Hepatocyte (in vitro differentiated cells): ENCODE measurements at regions not wholly inside any gene's neighbourhood (a gene's known extent, or its start where the extent isn't known, plus 50 kb on each side); places are given as distances from the start of the nearest gene placed in this dataset.

Experiments used
- DNase-seq: peaks from one replicate; pipeline ENCODE4 v3.0.0-alpha.2; 2016; ENCODE audit warnings: low spot score
- H2AFZ ChIP-seq: fragments of 200-600 bp; sonication (generic); 2 replicates; pipeline ENCODE4 v1.6.0; 2016; ENCODE audit warnings: antibody characterized with exemption, mild to moderate bottlenecking
- H3K27ac ChIP-seq: fragments of 200-600 bp; sonication (generic); 2 replicates; pipeline ENCODE4 v1.5.1; 2016; ENCODE audit warnings: mild to moderate bottlenecking
- H3K27me3 ChIP-seq: fragments of 200-600 bp; sonication (generic); 2 replicates; pipeline ENCODE4 v1.6.1; 2016
- H3K36me3 ChIP-seq: fragments of 200-600 bp; sonication (generic); replicated peaks from 2 replicates; pipeline ENCODE4 v1.5.1; 2016; ENCODE audit warnings: low read depth; ENCODE audit not compliant: insufficient read depth
- H3K4me1 ChIP-seq: fragments of 200-600 bp; sonication (generic); 2 replicates; pipeline ENCODE4 v1.5.1; 2016; ENCODE audit warnings: mild to moderate bottlenecking, moderate library complexity; ENCODE audit not compliant: insufficient read depth
- H3K4me2 ChIP-seq: fragments of 200-600 bp; sonication (generic); 2 replicates; pipeline ENCODE4 v1.6.0; 2016
- H3K4me3 ChIP-seq: fragments of 200-600 bp; sonication (generic); 2 replicates; pipeline ENCODE4 v1.5.1; 2016; ENCODE audit warnings: mild to moderate bottlenecking
- H3K79me2 ChIP-seq: fragments of 200-600 bp; sonication (generic); 2 replicates; pipeline ENCODE4 v1.6.0; 2017; ENCODE audit warnings: mild to moderate bottlenecking
- H3K9me2 ChIP-seq: fragments of 200-600 bp; sonication (generic); replicated peaks from 2 replicates; pipeline ENCODE4 v1.6.0; 2017; ENCODE audit warnings: mild to moderate bottlenecking; ENCODE audit not compliant: insufficient read depth
- H3K9me3 ChIP-seq: fragments of 200-600 bp; sonication (generic); 2 replicates; pipeline ENCODE4 v1.5.1; 2016; ENCODE audit warnings: low read depth, mild to moderate bottlenecking
- H4K20me1 ChIP-seq: fragments of 200-600 bp; sonication (generic); 2 replicates; pipeline ENCODE4 v1.6.0; 2016; ENCODE audit warnings: mild to moderate bottlenecking; ENCODE audit not compliant: insufficient read depth, poor library complexity, severe bottlenecking
- CTCF ChIP-seq: fragments of 200-600 bp; sonication (generic); IDR thresholded peaks from 2 replicates; pipeline ENCODE4 v1.5.1; 2016; ENCODE audit warnings: antibody characterized with exemption, mild to moderate bottlenecking; ENCODE audit not compliant: poor library complexity
- EZH2 ChIP-seq: fragments of 200-600 bp; sonication (generic); IDR thresholded peaks from 2 replicates; pipeline ENCODE4 v1.6.1; 2016; ENCODE audit warnings: antibody characterized with exemption, mild to moderate bottlenecking, borderline replicate concordance
- EZH2phosphoT487 ChIP-seq: fragments of 200-600 bp; sonication (generic); IDR thresholded peaks from one replicate; pipeline ENCODE4 v1.6.1; 2018; ENCODE audit warnings: antibody characterized with exemption, mild to moderate bottlenecking, low read depth, moderate library complexity; ENCODE audit not compliant: unreplicated experiment, severe bottlenecking
- WGBS: methylation state at CpG from one replicate; pipeline ENCODE4 v1.1.6; 2016; ENCODE audit warnings: low lambda C conversion rate; ENCODE audit errors: missing lambda C conversion rate; 5-methylcytosine and 5-hydroxymethylcytosine counted together

DNA sequence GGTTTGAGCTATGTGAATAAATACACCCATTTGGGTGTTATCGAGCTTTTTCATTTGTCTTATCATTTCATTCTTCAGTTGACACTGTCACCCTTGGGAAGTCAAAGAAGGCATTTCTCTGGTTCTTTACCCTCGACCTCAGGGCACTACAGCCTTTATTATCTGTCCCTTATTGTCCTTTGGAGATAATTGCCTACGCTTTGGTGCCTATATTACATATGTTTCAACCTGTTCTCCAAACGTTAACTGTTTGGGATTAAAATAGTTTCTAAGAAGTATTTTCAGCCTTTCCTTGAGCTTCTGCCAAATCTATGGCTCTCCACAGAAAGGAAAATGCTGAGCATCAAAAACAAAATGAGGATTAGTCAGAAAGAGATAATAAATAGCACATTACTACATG lies 395.4 kb upstream of the ADAMTS9 start:
- no peak for DNase-seq
- no peaks in the 10 kb centered on the region for H3K9me2 ChIP-seq
- no peak overlapping the region for H3K27ac ChIP-seq
- no peak overlapping the region for H3K4me3 ChIP-seq
- no peaks in the 10 kb centered on the region for H3K9me3 ChIP-seq
- H3K4me2 ChIP-seq = no peak overlapping the region
- TF ChIP-seq EZH2 (no peak), CTCF (no peak), EZH2phosphoT487 (no peak)
- 39% methylated on average over 4 of the region's 4 CpGs for WGBS
- H3K36me3 ChIP-seq = no peaks in the 10 kb centered on the region
- no peaks in the 10 kb centered on the region for H3K79me2 ChIP-seq
- H4K20me1 ChIP-seq = no peaks in the 10 kb centered on the region
- no peaks in the 10 kb centered on the region for H3K27me3 ChIP-seq
- no peaks in the 10 kb centered on the region for H3K4me1 ChIP-seq
- H2AFZ ChIP-seq = no peak overlapping the region

GRCh38 chr3:65081536-65081935 lies 393.7 kb upstream of the ADAMTS9 start:
- TF ChIP-seq CTCF (no peak), EZH2 (no peak)
- no peaks in the 10 kb centered on the region for H3K4me1 ChIP-seq
- H3K36me3 ChIP-seq = no peaks in the 10 kb centered on the region
- H2AFZ ChIP-seq = no peak overlapping the region
- H4K20me1 ChIP-seq = no peaks in the 10 kb centered on the region
- 96% methylated on average over 2 of the region's 2 CpGs for WGBS
- no peaks in the 10 kb centered on the region for H3K9me3 ChIP-seq
- no peak for DNase-seq
- H3K4me2 ChIP-seq = no peak overlapping the region
- no peaks in the 10 kb centered on the region for H3K79me2 ChIP-seq
- no peak overlapping the region for H3K27ac ChIP-seq
- no peaks in the 10 kb centered on the region for H3K27me3 ChIP-seq
- no peak overlapping the region for H3K4me3 ChIP-seq
- no peaks in the 10 kb centered on the region for H3K9me2 ChIP-seq

DNA sequence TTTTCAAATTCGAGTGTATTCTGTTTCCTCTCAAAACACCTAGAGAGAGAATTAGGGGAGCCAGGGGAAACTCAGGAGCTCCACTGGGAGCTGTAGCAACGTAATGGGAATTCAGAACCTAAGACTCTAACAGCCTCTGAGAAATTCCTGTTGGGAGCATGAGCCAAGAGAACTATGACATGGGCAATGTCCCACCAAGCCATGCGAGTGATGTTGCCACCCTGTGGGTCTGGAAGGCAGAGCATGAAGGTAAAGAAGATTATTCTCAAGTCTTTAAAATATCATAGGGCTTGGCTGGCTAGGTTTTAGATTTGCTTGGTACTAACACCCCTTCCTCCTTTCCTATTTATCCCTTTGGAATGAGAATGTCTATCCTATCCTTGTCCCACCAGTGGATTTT lies 392.6 kb upstream of the ADAMTS9 start:
- no peaks in the 10 kb centered on the region for H3K27me3 ChIP-seq
- no peaks in the 10 kb centered on the region for H3K9me3 ChIP-seq
- no peak overlapping the region for H3K27ac ChIP-seq
- peak; percentile 21 for DNase-seq
- H3K9me2 ChIP-seq = no peaks in the 10 kb centered on the region
- H2AFZ ChIP-seq = no peak overlapping the region
- no peaks in the 10 kb centered on the region for H3K4me1 ChIP-seq
- H3K4me2 ChIP-seq = no peak overlapping the region
- H4K20me1 ChIP-seq = no peaks in the 10 kb centered on the region
- H3K4me3 ChIP-seq = no peak overlapping the region
- no peaks in the 10 kb centered on the region for H3K36me3 ChIP-seq
- TF ChIP-seq EZH2phosphoT487 (no peak), EZH2 (no peak), CTCF (no peak)
- WGBS = 88% methylated on average over 3 of the region's 3 CpGs
- no peaks in the 10 kb centered on the region for H3K79me2 ChIP-seq

GRCh38 chr3:65079560-65079959 lies 391.8 kb upstream of the ADAMTS9 start:
- H3K27ac ChIP-seq = no peak overlapping the region

More at GRCh38 chr3:65079560-65079959, 391.8 kb upstream of the ADAMTS9 start:
- no peak overlapping the region for H3K4me2 ChIP-seq
- H3K36me3 ChIP-seq = no peaks in the 10 kb centered on the region
- H3K4me3 ChIP-seq = no peak overlapping the region
- DNase-seq = no peak
- WGBS = 88% methylated on average over 5 of the region's 5 CpGs
- no peaks in the 10 kb centered on the region for H3K4me1 ChIP-seq
- no peaks in the 10 kb centered on the region for H3K27me3 ChIP-seq
- H3K9me3 ChIP-seq = no peaks in the 10 kb centered on the region
- H2AFZ ChIP-seq = no peak overlapping the region
- H4K20me1 ChIP-seq = no peaks in the 10 kb centered on the region
- TF ChIP-seq CTCF (no peak), EZH2 (no peak), EZH2phosphoT487 (no peak)
- no peaks in the 10 kb centered on the region for H3K9me2 ChIP-seq
- no peaks in the 10 kb centered on the region for H3K79me2 ChIP-seq
